Neuron (in vitro differentiated cells): ENCODE measurements at regions not wholly inside any gene's neighbourhood (a gene's known extent, or its start where the extent isn't known, plus 50 kb on each side); places are given as distances from the start of the nearest gene placed in this dataset.
"Not testable (repeated sequence)": the region's sequence is repeated elsewhere in the genome, so short reads cannot be mapped to it uniquely, and the experiment has no call there.

Experiments used
- H2AFZ ChIP-seq: one replicate; pipeline ENCODE4 v1.6.1; 2013; ENCODE audit warnings: low read depth, mild to moderate bottlenecking, inconsistent platforms, low read length, moderate library complexity
- H3K27me3 ChIP-seq: one replicate; pipeline ENCODE4 v1.6.1; 2013; ENCODE audit warnings: low read length; ENCODE audit not compliant: insufficient read depth
- H3K36me3 ChIP-seq: one replicate; pipeline ENCODE4 v1.6.1; 2013; ENCODE audit warnings: low read length; ENCODE audit not compliant: insufficient read depth
- H3K4me1 ChIP-seq: one replicate; pipeline ENCODE4 v1.6.1; 2013; ENCODE audit warnings: low read length; ENCODE audit not compliant: insufficient read depth
- H3K4me3 ChIP-seq: 2 replicates; pipeline ENCODE4 v1.5.1; 2013; ENCODE audit warnings: mild to moderate bottlenecking, low read length, moderate library complexity
- H3K9me3 ChIP-seq: one replicate; pipeline ENCODE4 v1.6.1; 2013; ENCODE audit warnings: low read length

DNA sequence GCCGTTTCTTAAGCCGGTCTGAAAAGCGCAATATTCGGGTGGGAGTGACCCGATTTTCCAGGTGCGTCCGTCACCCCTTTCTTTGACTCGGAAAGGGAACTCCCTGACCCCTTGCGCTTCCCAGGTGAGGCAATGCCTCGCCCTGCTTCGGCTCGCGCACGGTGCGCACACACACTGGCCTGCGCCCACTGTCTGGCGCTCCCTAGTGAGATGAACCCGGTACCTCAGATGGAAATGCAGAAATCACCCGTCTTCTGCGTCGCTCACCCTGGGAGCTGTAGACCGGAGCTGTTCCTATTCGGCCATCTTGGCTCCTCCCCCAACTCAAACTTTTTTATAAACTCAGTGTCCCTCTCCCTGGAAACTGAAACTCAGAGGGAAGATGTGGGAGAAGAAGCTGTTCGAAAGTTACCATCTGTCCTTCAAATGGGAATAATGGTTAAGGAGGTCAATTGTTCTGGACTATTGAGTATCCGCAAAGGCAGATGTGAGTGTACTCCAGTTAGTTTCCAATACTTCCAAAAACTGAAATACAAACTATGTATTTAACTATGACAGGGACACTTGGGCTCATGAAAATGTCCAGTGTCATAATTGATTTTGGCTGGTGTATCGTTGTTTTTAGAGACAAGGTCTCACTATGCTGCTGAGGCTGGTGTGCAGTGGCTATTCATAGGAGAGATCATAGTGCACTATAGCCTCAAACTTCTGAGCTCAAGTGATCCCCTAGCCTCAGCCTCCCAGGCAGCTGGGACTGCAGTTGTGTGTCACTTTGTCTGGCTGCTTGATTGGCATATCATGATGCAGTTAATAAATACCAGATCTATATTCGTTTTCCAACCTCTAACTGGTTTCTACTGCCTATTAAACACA lies 67.8 kb upstream of the OSBPL3 start:
- H2AFZ ChIP-seq, H3K4me1 ChIP-seq, H3K4me3 ChIP-seq, H3K27me3 ChIP-seq, H3K36me3 ChIP-seq, H3K9me3 ChIP-seq: not testable (repeated sequence)

DNA sequence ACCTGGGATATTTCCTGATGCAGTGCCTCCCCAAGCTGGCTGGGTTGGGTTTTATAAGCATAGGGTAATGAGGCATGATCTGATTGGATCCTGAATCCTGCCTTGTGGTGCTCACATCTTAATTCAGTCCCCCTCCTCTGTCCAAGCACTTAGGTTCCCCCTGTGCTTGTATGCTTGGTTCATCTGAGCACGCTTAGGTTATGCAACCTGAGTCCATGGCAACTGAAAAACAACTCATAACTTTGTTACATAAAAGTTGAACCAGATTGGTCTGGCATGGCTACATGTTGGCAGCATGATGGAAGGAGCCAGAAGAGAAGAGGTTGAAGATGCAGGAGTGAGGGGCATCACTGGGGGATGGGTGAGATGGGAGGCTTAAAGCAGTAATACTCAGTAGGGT lies 57.3 kb upstream of the OSBPL3 start:
- Histone ChIP-seq H3K27me3 (no peaks in the 10 kb centered on the region), H3K9me3 (no peaks in the 10 kb centered on the region), H3K36me3 (no peaks in the 10 kb centered on the region), H3K4me3 (no peak overlapping the region), H2AFZ (no peak overlapping the region), H3K4me1 (no peaks in the 10 kb centered on the region)

- Histone ChIP-seq H2AFZ (no peak overlapping the region), H3K4me1 (no peaks in the 10 kb centered on the region), H3K4me3 (no peak overlapping the region), H3K27me3 (no peaks in the 10 kb centered on the region), H3K9me3 (no peaks in the 10 kb centered on the region), H3K36me3 (no peaks in the 10 kb centered on the region)
Measured at GRCh38 chr7:25035274-25035673, 55.3 kb upstream of the OSBPL3 start.

DNA sequence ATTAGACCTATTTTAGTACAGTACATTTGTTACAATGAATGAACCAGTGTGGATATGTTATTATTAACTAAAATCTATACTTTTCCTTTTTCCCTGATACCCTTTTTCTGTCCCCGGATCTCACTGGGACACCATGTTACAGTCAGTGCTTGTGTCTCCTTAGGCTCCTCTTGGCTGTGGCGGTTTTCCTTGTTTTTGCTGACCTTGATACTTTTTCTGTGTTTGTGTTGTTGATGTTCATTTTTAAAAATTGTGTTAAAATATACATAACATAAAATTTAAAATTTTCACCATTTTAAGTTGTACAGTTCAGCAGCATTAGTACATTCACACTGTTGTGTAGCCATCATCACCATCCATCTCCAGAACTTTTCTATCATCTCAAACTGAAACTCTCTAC lies 54.2 kb upstream of the OSBPL3 start:
- H3K4me1 ChIP-seq: no peaks in the 10 kb centered on the region
- no peak overlapping the region for H3K4me3 ChIP-seq
- H2AFZ ChIP-seq: no peak overlapping the region
- H3K9me3 ChIP-seq: no peaks in the 10 kb centered on the region
- no peaks in the 10 kb centered on the region for H3K27me3 ChIP-seq
- no peaks in the 10 kb centered on the region for H3K36me3 ChIP-seq

- Histone ChIP-seq H3K36me3 (no peaks in the 10 kb centered on the region), H2AFZ (no peak overlapping the region), H3K9me3 (no peaks in the 10 kb centered on the region), H3K4me3 (no peak overlapping the region), H3K27me3 (no peaks in the 10 kb centered on the region), H3K4me1 (peaks cover 3% of the 10 kb centered on the region)
Measured at GRCh38 chr7:25032774-25033743, 53.1 kb upstream of the OSBPL3 start.

DNA sequence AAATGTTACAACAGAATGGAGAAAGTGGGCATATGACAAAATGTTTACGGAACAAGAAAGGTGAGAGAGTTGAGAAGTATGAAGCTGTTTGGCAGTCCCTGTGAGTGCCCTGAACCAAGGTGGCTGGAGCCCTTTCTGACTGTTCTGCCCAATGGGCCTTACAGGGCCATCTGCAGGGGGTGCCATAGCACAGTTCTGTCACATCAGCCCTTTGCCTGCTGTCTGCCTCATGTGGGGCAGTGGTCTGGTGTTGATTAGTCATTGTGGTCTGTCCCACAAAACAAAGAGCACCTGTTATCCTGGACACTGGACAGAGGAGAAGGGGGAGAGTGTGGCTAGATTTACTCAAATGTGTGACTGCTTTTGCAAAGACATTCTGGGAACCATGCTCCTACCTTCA lies 51.5 kb upstream of the OSBPL3 start:
- Histone ChIP-seq H2AFZ (no peak overlapping the region), H3K27me3 (no peaks in the 10 kb centered on the region), H3K36me3 (no peaks in the 10 kb centered on the region), H3K4me3 (no peak overlapping the region), H3K9me3 (no peaks in the 10 kb centered on the region), H3K4me1 (peaks cover 3% of the 10 kb centered on the region)

DNA sequence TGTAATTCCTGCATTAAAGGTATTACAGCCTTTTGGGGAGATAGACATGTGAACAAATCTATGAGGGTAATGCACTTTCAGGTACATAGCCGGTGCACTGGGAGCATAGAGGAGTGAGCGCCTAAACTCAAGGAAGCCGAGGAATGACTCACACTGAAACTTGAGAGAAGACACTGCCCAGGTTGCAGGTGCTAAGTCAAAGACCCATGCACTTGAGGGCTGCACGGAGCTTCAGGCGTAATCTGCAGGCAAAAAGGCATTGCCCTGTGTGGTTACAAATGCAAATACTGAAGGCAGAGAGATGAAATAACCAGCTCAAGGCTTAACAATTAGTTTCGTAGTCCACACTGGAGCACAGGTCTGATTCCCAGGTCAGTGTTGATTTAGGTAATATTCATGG lies 51.0 kb upstream of the OSBPL3 start:
- Histone ChIP-seq H3K9me3 (no peaks in the 10 kb centered on the region), H3K36me3 (no peaks in the 10 kb centered on the region)

More for the DNA sequence above, 51.0 kb upstream of the OSBPL3 start:
- no peak overlapping the region for H3K4me3 ChIP-seq
- no peaks in the 10 kb centered on the region for H3K27me3 ChIP-seq
- H3K4me1 ChIP-seq: peaks cover 3% of the 10 kb centered on the region
- no peak overlapping the region for H2AFZ ChIP-seq
